ENCODE measurements at regions not wholly inside any gene's neighbourhood (a gene's known extent, or its start where the extent isn't known, plus 50 kb on each side); places are given as distances from the start of the nearest gene placed in this dataset.

GRCh38 chr13:29921542-29921941 is 71.1 kb upstream of the UBL3 start:
- BruUV-seq (replicated peaks) = no TSS peak
- intact Hi-C loops (cut with micrococcal nuclease) = loop anchor here (10.0 kb wide), 1 partner anchor 327 kb away; the partner anchor contains the start of gene SLC7A1
- H2AFZ ChIP-seq (ENCODE audit: low read depth, low read length) = no peak overlapping the region
- H3K27ac ChIP-seq (ENCODE audit: insufficient read depth, low read depth, low read length) = no peak overlapping the region
- H3K27me3 ChIP-seq (ENCODE audit: control insufficient read depth in 2 of 2, insufficient read depth in 2 of 2, low read length in 2 of 2) = no peaks in the 10 kb centered on the region
- POLR2A ChIA-PET = no interaction called here
- CTCF ChIA-PET = interaction anchor here (1.1 to 4.1 kb wide), 6 partner anchors 30 to 193 kb away, joined by 3 to 66 read pairs (median 4); no protein-coding TSS in a partner anchor
- no peak for TF ChIP-seq MAX (IDR thresholded peaks at IDR 0.05; ENCODE audit: insufficient read depth, insufficient read length)
- TF ChIP-seq FOS (IDR thresholded peaks at IDR 0.05; ENCODE audit: borderline replicate concordance, insufficient read depth, low read length) = no peak
- TF ChIP-seq EZH2 (IDR thresholded peaks at IDR 0.05; ENCODE audit: borderline replicate concordance, low read depth, low read length, severe bottlenecking) = no peak
- no peak for TF ChIP-seq GATA2 (IDR thresholded peaks at IDR 0.05; ENCODE audit: insufficient read depth, insufficient read length, low read depth, low read length)
- TF ChIP-seq POLR2A (IDR thresholded peaks at IDR 0.05; ENCODE audit: low read depth, low read length) = no peak
- no peak for TF ChIP-seq JUN (IDR thresholded peaks at IDR 0.05; ENCODE audit: borderline replicate concordance, insufficient read depth, insufficient read length, low read depth)
- H3K36me3 ChIP-seq (ENCODE audit: control insufficient read depth in 2 of 2, extremely low read depth in 1 of 2, insufficient read depth in 2 of 2, low read length in 2 of 2) = no peaks in the 10 kb centered on the region
- H3K4me1 ChIP-seq (ENCODE audit: control insufficient read depth, extremely low read depth, insufficient read depth, low read length) = peaks cover 17% of the 10 kb centered on the region
- no peaks in the 10 kb centered on the region for H3K9me3 ChIP-seq (replicated peaks; ENCODE audit: control insufficient read depth, insufficient read depth, low read length)
- H4K20me1 ChIP-seq (replicated peaks; ENCODE audit: control insufficient read depth, extremely low read depth, insufficient read depth, low read length) = no peaks in the 10 kb centered on the region
- no peak overlapping the region for H3K4me3 ChIP-seq (replicated peaks in 1 of 3; ENCODE audit: insufficient read depth in 1 of 3, low read depth in 1 of 3, low read length in 3 of 3)
- no peaks in the 10 kb centered on the region for H3K9me1 ChIP-seq (replicated peaks; ENCODE audit: control insufficient read depth, extremely low read depth, insufficient read depth, low read length)
- DNase-seq (ENCODE audit: low read depth, low spot score) (no peak), FAIRE-seq (no peak)
- dilution Hi-C loops (cut with MboI; ENCODE audit: extremely low pct_ligation_motif_present, low sequenced_read_pairs) = no loop called here
- no peak overlapping the region for H3K9ac ChIP-seq (replicated peaks; ENCODE audit: extremely low read depth, insufficient read depth, low read length)
- no peaks in the 10 kb centered on the region for H3K79me2 ChIP-seq (ENCODE audit: control insufficient read depth, insufficient read depth, low read length)
- no peak overlapping the region for H3K4me2 ChIP-seq (ENCODE audit: insufficient read depth, low read length)

- H3K9me3 ChIP-seq (replicated peaks; ENCODE audit: control insufficient read depth, insufficient read depth, low read length) = no peaks in the 10 kb centered on the region
Measured at GRCh38 chr13:29920025-29920643, 69.7 kb upstream of the UBL3 start.

More at GRCh38 chr13:29920025-29920643, 69.7 kb upstream of the UBL3 start:
- intact Hi-C loops (cut with micrococcal nuclease) (loop anchor here (10.0 kb wide), 1 partner anchor 325 kb away; the partner anchor contains the start of gene SLC7A1), dilution Hi-C loops (cut with MboI; ENCODE audit: extremely low pct_ligation_motif_present, low sequenced_read_pairs) (no loop called here)
- POLR2A ChIA-PET = no interaction called here
- Histone ChIP-seq H3K9ac (replicated peaks; ENCODE audit: extremely low read depth, insufficient read depth, low read length) (no peak overlapping the region), H3K4me1 (ENCODE audit: control insufficient read depth, extremely low read depth, insufficient read depth, low read length) (peaks cover 17% of the 10 kb centered on the region), H3K4me2 (ENCODE audit: insufficient read depth, low read length) (no peak overlapping the region), H3K36me3 (ENCODE audit: control insufficient read depth in 2 of 2, extremely low read depth in 1 of 2, insufficient read depth in 2 of 2, low read length in 2 of 2) (no peaks in the 10 kb centered on the region), H3K27ac (ENCODE audit: insufficient read depth, low read depth, low read length) (no peak overlapping the region), H4K20me1 (replicated peaks; ENCODE audit: control insufficient read depth, extremely low read depth, insufficient read depth, low read length) (no peaks in the 10 kb centered on the region), H2AFZ (ENCODE audit: low read depth, low read length) (no peak overlapping the region), H3K79me2 (ENCODE audit: control insufficient read depth, insufficient read depth, low read length) (no peaks in the 10 kb centered on the region), H3K27me3 (ENCODE audit: control insufficient read depth in 2 of 2, insufficient read depth in 2 of 2, low read length in 2 of 2) (no peaks in the 10 kb centered on the region), H3K9me1 (replicated peaks; ENCODE audit: control insufficient read depth, extremely low read depth, insufficient read depth, low read length) (no peaks in the 10 kb centered on the region), H3K4me3 (replicated peaks in 1 of 3; ENCODE audit: insufficient read depth in 1 of 3, low read depth in 1 of 3, low read length in 3 of 3) (no peak overlapping the region)
- DNase-seq (ENCODE audit: low read depth, low spot score) (no peak), FAIRE-seq (no peak)
- CTCF ChIA-PET = interaction anchor here (1.3 to 1.4 kb wide), 2 partner anchors 149 to 212 kb away, joined by 3 to 4 read pairs; no protein-coding TSS in a partner anchor
- TF ChIP-seq MYC (IDR thresholded peaks at IDR 0.05; ENCODE audit: low read depth, low read length) = no peak
- TF ChIP-seq CTCF (IDR thresholded peaks at IDR 0.05; ENCODE audit: extremely low read depth in 1 of 2, insufficient read depth in 1 of 2, low read depth in 1 of 2, low read length in 2 of 2) = no peak
- no peak for TF ChIP-seq MAX (IDR thresholded peaks at IDR 0.05; ENCODE audit: insufficient read depth, insufficient read length)
- no peak for TF ChIP-seq GATA2 (IDR thresholded peaks at IDR 0.05; ENCODE audit: insufficient read depth, insufficient read length, low read depth, low read length)
- TF ChIP-seq POLR2AphosphoS5 (IDR thresholded peaks at IDR 0.05; ENCODE audit: insufficient read depth, low read depth, low read length) = no peak
- TF ChIP-seq JUN (IDR thresholded peaks at IDR 0.05; ENCODE audit: borderline replicate concordance, insufficient read depth, insufficient read length, low read depth) = no peak
- TF ChIP-seq EZH2 (IDR thresholded peaks at IDR 0.05; ENCODE audit: borderline replicate concordance, low read depth, low read length, severe bottlenecking) = no peak
- TF ChIP-seq POLR2A (IDR thresholded peaks at IDR 0.05; ENCODE audit: low read depth, low read length) = no peak
- TF ChIP-seq FOS (IDR thresholded peaks at IDR 0.05; ENCODE audit: borderline replicate concordance, insufficient read depth, low read length) = no peak
- no TSS peak for BruUV-seq (replicated peaks)
